ENCODE measurements at regions not wholly inside any gene's neighbourhood (a gene's known extent, or its start where the extent isn't known, plus 50 kb on each side); places are given as distances from the start of the nearest gene placed in this dataset.

GRCh38 chr3:189419683-189420082 lies 211.5 kb upstream of the TP63 start:
- Mint-ChIP-seq H3K27ac (no peak overlapping the region), H3K27me3 (ENCODE audit: insufficient read depth) (no peaks in the 10 kb centered on the region), H3K4me3 (no peak overlapping the region), H3K9me3 (no peaks in the 10 kb centered on the region), H3K4me1 (peaks cover 3% of the 10 kb centered on the region), H3K36me3 (ENCODE audit: low read depth) (no peaks in the 10 kb centered on the region)
- H3K27me3 ChIP-seq (ENCODE audit: control insufficient read depth, insufficient read depth, low read length, poor library complexity, severe bottlenecking) = no peaks in the 10 kb centered on the region
- no peak overlapping the region for H3K4me3 ChIP-seq (ENCODE audit: low read length)
- 85 to 100% methylated on average over 1 of the region's 1 CpG for WGBS, 2 experiments (ENCODE audit: insufficient coverage in 1 of 2, insufficient read length in 1 of 2)
- no peaks in the 10 kb centered on the region for H3K4me1 ChIP-seq (ENCODE audit: control insufficient read depth, insufficient read depth, low read length)
- no peak for DNase-seq
- no peak for TF ChIP-seq CTCF (conservative IDR thresholded peaks at IDR 0.05)
- no peak overlapping the region for H3K27ac ChIP-seq (ENCODE audit: low read depth, low read length)
- no peak overlapping the region for H3K9ac ChIP-seq (ENCODE audit: extremely low read depth, low read length, poor library complexity, severe bottlenecking)
- H3K9me3 ChIP-seq (ENCODE audit: control insufficient read depth, low read length) = no peaks in the 10 kb centered on the region
- no peaks in the 10 kb centered on the region for H3K36me3 ChIP-seq (ENCODE audit: control insufficient read depth, insufficient read depth, low read length)

GRCh38 chr3:189424922-189425321 lies 206.3 kb upstream of the TP63 start:
- H3K36me3 Mint-ChIP-seq (ENCODE audit: low read depth) = no peaks in the 10 kb centered on the region
- H3K9me3 ChIP-seq (ENCODE audit: control insufficient read depth, low read length) = no peaks in the 10 kb centered on the region
- no peak for TF ChIP-seq CTCF (conservative IDR thresholded peaks at IDR 0.05)
- H3K27me3 Mint-ChIP-seq (ENCODE audit: insufficient read depth) = no peaks in the 10 kb centered on the region
- 89% methylated on average over 2 of the region's 2 CpGs; no CpG with 5 or more reads in 1 of the 2 experiments for WGBS, 2 experiments (ENCODE audit: insufficient coverage in 1 of 2, insufficient read length in 1 of 2)
- DNase-seq = no peak
- no peaks in the 10 kb centered on the region for H3K4me1 ChIP-seq (ENCODE audit: control insufficient read depth, insufficient read depth, low read length)
- H3K9ac ChIP-seq (ENCODE audit: extremely low read depth, low read length, poor library complexity, severe bottlenecking) = no peak overlapping the region
- H3K27ac ChIP-seq (ENCODE audit: low read depth, low read length) = no peak overlapping the region
- peaks cover 6% of the 10 kb centered on the region for H3K4me1 Mint-ChIP-seq
- no peak overlapping the region for H3K4me3 Mint-ChIP-seq
- no peak overlapping the region for H3K4me3 ChIP-seq (ENCODE audit: low read length)
- no peaks in the 10 kb centered on the region for H3K27me3 ChIP-seq (ENCODE audit: control insufficient read depth, insufficient read depth, low read length, poor library complexity, severe bottlenecking)
- H3K27ac Mint-ChIP-seq = no peak overlapping the region
- H3K9me3 Mint-ChIP-seq = no peaks in the 10 kb centered on the region
- H3K36me3 ChIP-seq (ENCODE audit: control insufficient read depth, insufficient read depth, low read length) = no peaks in the 10 kb centered on the region

- TF ChIP-seq CTCF (conservative IDR thresholded peaks at IDR 0.05) = no peak
- no peaks in the 10 kb centered on the region for H3K9me3 ChIP-seq (ENCODE audit: control insufficient read depth, low read length)
- H3K27me3 ChIP-seq (ENCODE audit: control insufficient read depth, insufficient read depth, low read length, poor library complexity, severe bottlenecking) = no peaks in the 10 kb centered on the region
- H3K36me3 ChIP-seq (ENCODE audit: control insufficient read depth, insufficient read depth, low read length) = no peaks in the 10 kb centered on the region
- H3K4me1 ChIP-seq (ENCODE audit: control insufficient read depth, insufficient read depth, low read length) = no peaks in the 10 kb centered on the region
- no peak overlapping the region for H3K4me3 Mint-ChIP-seq
- H3K27ac ChIP-seq (ENCODE audit: low read depth, low read length) = no peak overlapping the region
- DNase-seq = no peak
- no CpG with 5 or more reads among the region's 1 CpG for whole genome bisulfite sequencing, 2 experiments (ENCODE audit: insufficient coverage in 1 of 2, insufficient read length in 1 of 2)
- no peaks in the 10 kb centered on the region for H3K27me3 Mint-ChIP-seq (ENCODE audit: insufficient read depth)
- H3K36me3 Mint-ChIP-seq (ENCODE audit: low read depth) = no peaks in the 10 kb centered on the region
- peaks cover 6% of the 10 kb centered on the region for H3K4me1 Mint-ChIP-seq
- H3K4me3 ChIP-seq (ENCODE audit: low read length) = no peak overlapping the region
- no peaks in the 10 kb centered on the region for H3K9me3 Mint-ChIP-seq
- H3K27ac Mint-ChIP-seq = no peak overlapping the region
- H3K9ac ChIP-seq (ENCODE audit: extremely low read depth, low read length, poor library complexity, severe bottlenecking) = no peak overlapping the region
Measured at GRCh38 chr3:189429019-189429418, 202.2 kb upstream of the TP63 start.

Measured in endodermal cell (in vitro differentiated cells).